Common myeloid progenitor, CD34-positive (primary cell): ENCODE measurements at regions not wholly inside any gene's neighbourhood (a gene's known extent, or its start where the extent isn't known, plus 50 kb on each side); places are given as distances from the start of the nearest gene placed in this dataset.

Experiments
- CTCF ChIA-PET: fragments of 350-600 bp; sonication (Branson Sonifier 250); formaldehyde crosslinking; loops from one replicate; lab custom pipeline; 2021; ENCODE audit warnings: antibody characterized with exemption; lab: Charles Lee
- POLR2A ChIA-PET: fragments of 350-600 bp; sonication (Branson Sonifier 250); formaldehyde crosslinking; loops from one replicate; lab custom pipeline; 2021; ENCODE audit warnings: antibody characterized with exemption; lab: Charles Lee
- DNase-seq, 3 donors: peaks; one replicate each; pipeline versions ENCODE4 v3.0.0 to v3.0.0-alpha.2; 2013
- H3K27ac ChIP-seq, 2 experiments: 1 replicate in 1 of 2; 2 replicates in 1 of 2; pipeline ENCODE4 v1.7.0; 2013; ENCODE audit warnings: inconsistent platforms in 2 of 2, low read length in 2 of 2, mild to moderate bottlenecking in 2 of 2, low read depth in 1 of 2, moderate library complexity in 1 of 2; ENCODE audit not compliant: severe bottlenecking in 2 of 2, insufficient read depth in 1 of 2, poor library complexity in 1 of 2
- H3K27me3 ChIP-seq, 5 experiments: replicated peaks in 2 of 5; 1 replicate in 3 of 5; 2 replicates in 2 of 5; pipeline versions ENCODE4 v1.6.1 to v1.7.0; 2013; ENCODE audit warnings: low read length in 4 of 5, mild to moderate bottlenecking in 2 of 5, moderate library complexity in 2 of 5, inconsistent platforms in 1 of 5; ENCODE audit not compliant: insufficient read depth in 5 of 5, control insufficient read depth in 4 of 5
- H3K36me3 ChIP-seq, 4 experiments: 1 replicate in 2 of 4; 2 replicates in 2 of 4; pipeline versions ENCODE4 v1.6.1 to v1.7.0; 2013; ENCODE audit warnings: low read length in 3 of 4, control low read depth in 1 of 4, mild to moderate bottlenecking in 1 of 4; ENCODE audit not compliant: control insufficient read depth in 4 of 4, insufficient read depth in 4 of 4
- H3K4me1 ChIP-seq, 4 experiments: 1 replicate in 3 of 4; 2 replicates in 1 of 4; pipeline versions ENCODE4 v1.6.1 to v1.7.1; 2013; ENCODE audit warnings: low read length in 3 of 4, mild to moderate bottlenecking in 3 of 4, control low read depth in 1 of 4, inconsistent platforms in 1 of 4, moderate library complexity in 1 of 4; ENCODE audit not compliant: control insufficient read depth in 4 of 4, insufficient read depth in 4 of 4; ENCODE audit errors: control extremely low read depth in 1 of 4
- H3K4me3 ChIP-seq, 7 experiments: 1 replicate in 4 of 7; 2 replicates in 3 of 7; pipeline versions ENCODE4 v1.5.1 to v1.7.0; 2013; ENCODE audit warnings: mild to moderate bottlenecking in 7 of 7, low read length in 6 of 7, moderate library complexity in 6 of 7, inconsistent platforms in 2 of 7, low read depth in 2 of 7, control low read depth in 1 of 7; ENCODE audit not compliant: insufficient read depth in 4 of 7, control insufficient read depth in 1 of 7; ENCODE audit errors: extremely low read depth in 1 of 7
- H3K9me3 ChIP-seq, 5 experiments: 1 replicate in 4 of 5; 2 replicates in 1 of 5; pipeline versions ENCODE4 v1.6.1 to v1.7.1; 2013; ENCODE audit warnings: low read length in 4 of 5, mild to moderate bottlenecking in 2 of 5, inconsistent platforms in 1 of 5, low read depth in 1 of 5, moderate library complexity in 1 of 5; ENCODE audit not compliant: control insufficient read depth in 4 of 5, insufficient read depth in 2 of 5; ENCODE audit errors: control extremely low read depth in 1 of 5
- WGBS: methylation state at CpG from one replicate; pipeline ENCODE4 v1.1.5; 2013; ENCODE audit not compliant: insufficient coverage; 5-methylcytosine and 5-hydroxymethylcytosine counted together

DNA sequence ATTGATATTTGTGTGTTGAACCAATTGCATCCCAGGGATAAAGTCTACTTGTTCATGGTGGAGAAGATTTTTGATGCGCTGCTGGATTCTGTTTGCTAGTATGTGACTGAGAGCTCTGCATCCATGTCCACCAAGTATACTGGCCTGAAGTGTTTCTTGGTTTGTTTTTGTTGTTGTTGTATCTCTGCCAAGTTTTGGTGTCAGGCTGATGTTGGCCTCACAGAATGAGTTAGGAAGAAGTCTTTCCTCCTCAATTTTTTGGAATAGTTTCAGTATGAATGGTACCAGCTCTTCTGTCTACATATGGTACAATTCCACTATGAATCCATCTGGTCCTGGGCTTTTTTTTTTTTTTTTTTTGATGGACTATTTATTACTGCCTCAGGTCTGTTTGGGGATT lies 50.9 kb upstream of the OSTN start:
- DNase-seq, result no peak

DNA sequence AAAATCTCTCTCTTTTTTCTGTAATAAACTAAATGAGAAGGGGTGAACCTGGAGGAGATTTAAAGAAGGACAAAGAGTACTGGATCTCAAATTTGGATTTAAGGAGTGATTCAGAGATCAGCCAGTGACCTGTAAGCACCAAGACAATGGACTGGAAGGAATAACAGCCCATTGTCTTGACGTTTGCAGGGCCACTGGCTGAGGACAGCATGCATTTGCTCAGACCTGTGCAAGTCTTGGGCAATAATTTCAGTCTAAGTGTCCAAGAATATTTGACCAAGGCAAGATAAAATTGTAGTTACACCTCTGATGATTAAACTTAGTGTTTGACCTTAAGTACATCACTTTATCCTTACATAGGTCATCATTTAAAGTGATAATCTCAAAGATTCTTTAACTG lies 55.8 kb upstream of the OSTN start:
- DNase-seq, result no peak
- ChIA-PET POLR2A (no interaction called here), CTCF (no interaction called here)
- Histone ChIP-seq H3K4me1 (no peaks in the 10 kb centered on the region), H3K36me3 (no peaks in the 10 kb centered on the region), H3K27me3 (no peaks in the 10 kb centered on the region), H3K4me3 (no peak overlapping the region), H3K9me3 (no peaks in the 10 kb centered on the region), H3K27ac (no peak overlapping the region)
- no CpG with 5 or more reads among the region's 1 CpG for WGBS

More for the DNA sequence above, 50.9 kb upstream of the OSTN start:
- no peaks in the 10 kb centered on the region for H3K4me1 ChIP-seq
- no peak overlapping the region for H3K4me3 ChIP-seq
- 100% methylated on average over 1 of the region's 1 CpG for WGBS
- POLR2A ChIA-PET, result no interaction called here
- CTCF ChIA-PET, result no interaction called here
- no peaks in the 10 kb centered on the region for H3K9me3 ChIP-seq
- H3K27me3 ChIP-seq, result no peaks in the 10 kb centered on the region
- H3K36me3 ChIP-seq, result no peaks in the 10 kb centered on the region
- H3K27ac ChIP-seq, result no peak overlapping the region

DNA sequence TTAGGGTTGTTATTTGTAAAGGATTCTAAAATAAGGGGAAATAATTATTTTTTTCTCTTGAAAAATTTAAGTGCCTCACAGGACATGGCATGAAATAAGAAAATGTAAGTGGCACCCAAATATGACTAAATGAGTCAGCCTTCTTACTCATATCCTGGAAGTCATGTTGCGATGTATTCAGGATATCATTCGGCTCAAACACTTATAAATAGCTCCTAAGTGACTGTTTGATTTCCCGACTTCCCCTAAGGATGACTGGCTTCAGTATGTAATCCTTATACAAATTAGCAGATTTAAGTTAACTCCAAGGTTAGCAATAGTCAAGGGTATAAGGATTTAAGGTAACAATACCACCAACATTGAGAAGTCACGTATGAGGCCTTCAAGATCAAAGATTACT lies 57.3 kb upstream of the OSTN start:
- no peaks in the 10 kb centered on the region for H3K36me3 ChIP-seq
- no peaks in the 10 kb centered on the region for H3K4me1 ChIP-seq
- ChIA-PET POLR2A (no interaction called here), CTCF (no interaction called here)
- no peak for DNase-seq
- WGBS, result 100% methylated on average over 1 of the region's 4 CpGs
- no peaks in the 10 kb centered on the region for H3K9me3 ChIP-seq
- H3K27ac ChIP-seq, result no peak overlapping the region
- H3K27me3 ChIP-seq, result no peaks in the 10 kb centered on the region
- H3K4me3 ChIP-seq, result no peak overlapping the region

DNA sequence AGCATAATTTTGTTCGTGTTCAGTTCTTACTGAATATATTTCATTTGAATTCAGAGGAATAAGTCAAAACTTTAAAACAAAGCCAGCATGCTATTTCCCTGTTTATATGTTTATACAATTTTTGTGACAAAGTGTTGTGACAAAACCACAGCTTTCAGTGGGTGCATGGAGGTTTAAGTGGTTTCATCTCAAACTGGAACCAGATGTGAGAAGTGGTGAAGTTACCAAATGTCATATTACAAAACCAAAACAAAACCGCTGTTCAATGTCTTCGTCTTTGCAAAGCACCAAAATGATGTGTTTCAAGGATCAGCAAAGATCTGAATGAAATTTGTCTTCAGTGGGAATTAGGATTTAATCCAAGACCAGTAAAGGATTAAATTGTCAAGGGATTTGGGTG lies 59.3 kb upstream of the OSTN start:
- Histone ChIP-seq H3K36me3 (no peaks in the 10 kb centered on the region), H3K27me3 (no peaks in the 10 kb centered on the region), H3K27ac (no peak overlapping the region), H3K4me3 (no peak overlapping the region), H3K9me3 (no peaks in the 10 kb centered on the region), H3K4me1 (no peaks in the 10 kb centered on the region)
- ChIA-PET CTCF (no interaction called here), POLR2A (no interaction called here)
- DNase-seq, result no peak
- WGBS, result 100% methylated on average over 2 of the region's 3 CpGs

DNA sequence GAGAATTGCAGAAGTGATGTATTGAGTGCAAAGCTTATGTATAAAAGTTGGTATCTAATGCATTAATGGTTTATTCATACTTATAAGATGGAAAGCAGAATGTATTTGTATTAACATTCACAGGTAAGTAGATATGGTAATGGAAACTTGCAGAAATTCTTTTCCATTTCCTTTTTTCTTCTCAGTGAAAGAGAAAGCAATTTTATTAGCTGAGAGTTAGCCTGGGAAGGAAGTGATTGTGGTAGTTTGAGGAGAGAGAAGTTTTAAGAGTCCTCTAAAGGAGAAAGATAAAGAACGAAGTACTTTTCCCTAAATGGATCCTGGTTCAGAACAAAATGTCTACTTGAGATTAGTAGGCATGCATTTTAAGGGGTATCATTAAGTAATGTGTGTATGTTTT lies 60.1 kb upstream of the OSTN start:
- H3K36me3 ChIP-seq, result no peaks in the 10 kb centered on the region
- H3K27me3 ChIP-seq, result no peaks in the 10 kb centered on the region
- H3K27ac ChIP-seq, result no peak overlapping the region
- 25% methylated on average over 1 of the region's 1 CpG for WGBS
- no peaks in the 10 kb centered on the region for H3K4me1 ChIP-seq
- no peak for DNase-seq
- H3K9me3 ChIP-seq, result no peaks in the 10 kb centered on the region
- ChIA-PET POLR2A (no interaction called here), CTCF (no interaction called here)
- no peak overlapping the region for H3K4me3 ChIP-seq

DNA sequence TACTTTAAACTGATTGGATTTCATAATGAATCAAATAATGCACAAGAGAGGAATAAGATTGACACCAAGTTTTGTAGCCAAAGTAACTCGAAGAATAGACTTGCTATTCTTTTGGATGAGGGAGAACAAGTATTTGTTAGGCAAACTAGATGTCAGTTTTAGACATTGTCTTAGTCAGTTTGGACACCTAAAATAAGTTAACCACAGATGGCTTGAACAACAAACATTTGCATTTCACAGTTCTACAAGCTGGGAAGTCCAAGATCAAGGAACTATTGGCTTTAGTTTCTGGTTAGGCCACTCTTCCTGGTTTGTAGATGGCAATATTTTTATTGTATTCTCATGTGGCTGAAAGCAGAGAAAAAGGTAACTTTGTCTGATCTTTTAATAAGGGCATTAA lies 61.3 kb upstream of the OSTN start:
- ChIA-PET POLR2A (no interaction called here), CTCF (no interaction called here)
- Histone ChIP-seq H3K27ac (no peak overlapping the region), H3K9me3 (no peaks in the 10 kb centered on the region), H3K36me3 (no peaks in the 10 kb centered on the region), H3K4me1 (no peaks in the 10 kb centered on the region), H3K4me3 (no peak overlapping the region), H3K27me3 (no peaks in the 10 kb centered on the region)
- DNase-seq, result no peak
- WGBS, result 100% methylated on average over 1 of the region's 1 CpG

DNA sequence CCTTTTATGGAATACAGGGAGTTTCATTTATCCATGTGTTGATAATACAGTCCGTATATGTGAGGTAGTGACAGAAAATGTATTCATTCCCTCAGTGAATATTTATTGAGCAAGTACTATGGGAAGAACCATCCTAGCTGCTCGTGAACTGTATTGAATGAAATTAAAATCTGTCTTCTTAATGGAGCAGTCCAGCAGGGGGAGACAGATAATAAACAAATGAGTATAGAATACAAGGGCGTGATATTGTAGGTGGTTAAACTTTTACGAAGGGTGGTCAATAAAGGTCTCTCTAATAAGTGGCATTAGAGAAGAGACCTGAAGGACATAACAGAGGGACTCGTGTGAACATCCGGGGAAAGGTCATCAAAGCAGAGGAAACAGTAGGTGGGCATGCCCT lies 62.7 kb upstream of the OSTN start:
- no peaks in the 10 kb centered on the region for H3K4me1 ChIP-seq
- WGBS, result 89% methylated on average over 6 of the region's 6 CpGs
- no peak overlapping the region for H3K27ac ChIP-seq
- peak in 1 of 3 donors; percentile 1 for DNase-seq
- CTCF ChIA-PET, result no interaction called here
- H3K27me3 ChIP-seq, result no peaks in the 10 kb centered on the region
- no peaks in the 10 kb centered on the region for H3K36me3 ChIP-seq
- POLR2A ChIA-PET, result no interaction called here
- no peaks in the 10 kb centered on the region for H3K9me3 ChIP-seq
- H3K4me3 ChIP-seq, result no peak overlapping the region
